ENCODE measurements at regions not wholly inside any gene's neighbourhood (a gene's known extent, or its start where the extent isn't known, plus 50 kb on each side); places are given as distances from the start of the nearest gene placed in this dataset.

GRCh38 chr1:56268519-56269140, 310.7 kb downstream of the PLPP3 start:
- Mint-ChIP-seq H3K36me3 (ENCODE audit: low read depth, unreplicated experiment) (no peaks in the 10 kb centered on the region), H3K9me3 (ENCODE audit: unreplicated experiment) (no peaks in the 10 kb centered on the region), H3K4me1 (ENCODE audit: unreplicated experiment) (peaks cover 4% of the 10 kb centered on the region), H3K27me3 (ENCODE audit: unreplicated experiment) (peaks cover 3% of the 10 kb centered on the region), H3K4me3 (ENCODE audit: unreplicated experiment) (no peak overlapping the region), H3K27ac (ENCODE audit: unreplicated experiment) (no peak overlapping the region)
- DNase-seq (ENCODE audit: low spot score) = no peak
- TF ChIP-seq CTCF (IDR thresholded peaks at IDR 0.05; ENCODE audit: unreplicated experiment) = no peak

GRCh38 chr1:56267611-56268010, 311.8 kb downstream of the PLPP3 start:
- H3K27ac Mint-ChIP-seq (ENCODE audit: unreplicated experiment) = no peak overlapping the region
- no peak for TF ChIP-seq CTCF (IDR thresholded peaks at IDR 0.05; ENCODE audit: unreplicated experiment)
- H3K27me3 Mint-ChIP-seq (ENCODE audit: unreplicated experiment) = no peaks in the 10 kb centered on the region
- H3K36me3 Mint-ChIP-seq (ENCODE audit: low read depth, unreplicated experiment) = no peaks in the 10 kb centered on the region
- H3K4me1 Mint-ChIP-seq (ENCODE audit: unreplicated experiment) = peaks cover 4% of the 10 kb centered on the region
- DNase-seq (ENCODE audit: low spot score) = no peak
- H3K9me3 Mint-ChIP-seq (ENCODE audit: unreplicated experiment) = no peaks in the 10 kb centered on the region
- no peak overlapping the region for H3K4me3 Mint-ChIP-seq (ENCODE audit: unreplicated experiment)

GRCh38 chr1:56266359-56266758, 313.0 kb downstream of the PLPP3 start:
- no peak overlapping the region for H3K4me3 Mint-ChIP-seq (ENCODE audit: unreplicated experiment)
- H3K27me3 Mint-ChIP-seq (ENCODE audit: unreplicated experiment) = no peaks in the 10 kb centered on the region
- no peaks in the 10 kb centered on the region for H3K36me3 Mint-ChIP-seq (ENCODE audit: low read depth, unreplicated experiment)
- no peak for DNase-seq (ENCODE audit: low spot score)
- peaks cover 4% of the 10 kb centered on the region for H3K4me1 Mint-ChIP-seq (ENCODE audit: unreplicated experiment)
- no peak for TF ChIP-seq CTCF (IDR thresholded peaks at IDR 0.05; ENCODE audit: unreplicated experiment)
- H3K9me3 Mint-ChIP-seq (ENCODE audit: unreplicated experiment) = no peaks in the 10 kb centered on the region
- no peak overlapping the region for H3K27ac Mint-ChIP-seq (ENCODE audit: unreplicated experiment)

- DNase-seq (ENCODE audit: low spot score) = no peak
- Mint-ChIP-seq H3K4me1 (ENCODE audit: unreplicated experiment) (peaks cover 4% of the 10 kb centered on the region), H3K9me3 (ENCODE audit: unreplicated experiment) (no peaks in the 10 kb centered on the region), H3K36me3 (ENCODE audit: low read depth, unreplicated experiment) (no peaks in the 10 kb centered on the region), H3K27me3 (ENCODE audit: unreplicated experiment) (peaks cover 2% of the 10 kb centered on the region), H3K4me3 (ENCODE audit: unreplicated experiment) (no peak overlapping the region), H3K27ac (ENCODE audit: unreplicated experiment) (no peak overlapping the region)
- no peak for TF ChIP-seq CTCF (IDR thresholded peaks at IDR 0.05; ENCODE audit: unreplicated experiment)
These were observed 314.1 kb downstream of the PLPP3 start for GRCh38 chr1:56265216-56265615.

GRCh38 chr1:56263908-56264307, 315.5 kb downstream of the PLPP3 start:
- no peak overlapping the region for H3K4me3 Mint-ChIP-seq (ENCODE audit: unreplicated experiment)
- H3K27ac Mint-ChIP-seq (ENCODE audit: unreplicated experiment) = no peak overlapping the region
- no peak for TF ChIP-seq CTCF (IDR thresholded peaks at IDR 0.05; ENCODE audit: unreplicated experiment)
- H3K4me1 Mint-ChIP-seq (ENCODE audit: unreplicated experiment) = peaks cover 4% of the 10 kb centered on the region
- H3K9me3 Mint-ChIP-seq (ENCODE audit: unreplicated experiment) = no peaks in the 10 kb centered on the region
- DNase-seq (ENCODE audit: low spot score) = no peak
- H3K27me3 Mint-ChIP-seq (ENCODE audit: unreplicated experiment) = peaks cover 2% of the 10 kb centered on the region
- H3K36me3 Mint-ChIP-seq (ENCODE audit: low read depth, unreplicated experiment) = no peaks in the 10 kb centered on the region

All from endothelial cell (in vitro differentiated cells).